ENCODE measurements at regions not wholly inside any gene's neighbourhood (a gene's known extent, or its start where the extent isn't known, plus 50 kb on each side); places are given as distances from the start of the nearest gene placed in this dataset.

DNA sequence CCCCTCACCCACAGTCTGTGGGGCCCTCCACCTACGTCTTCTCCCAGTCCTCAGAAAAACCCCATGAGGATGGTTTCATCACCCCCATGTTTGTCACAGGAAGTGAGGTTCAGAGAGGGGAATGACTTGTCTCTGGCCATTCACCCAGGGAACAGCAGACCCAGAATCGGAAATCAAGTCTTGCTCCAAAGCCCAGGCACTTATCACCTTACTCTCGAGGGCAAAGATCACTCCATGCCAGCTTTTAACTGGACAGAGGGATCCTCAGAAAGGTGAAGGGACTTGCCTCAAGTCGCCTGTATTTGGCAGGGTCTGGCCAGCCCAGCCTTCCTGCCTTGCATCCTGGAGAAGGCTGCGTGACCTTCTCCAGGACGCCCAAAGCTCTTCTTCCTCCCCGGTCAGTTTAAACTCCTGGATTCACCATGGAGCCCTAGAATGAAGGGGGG is 57.9 kb upstream of the SSBP3 start:
- TF ChIP-seq, protein P1, sequence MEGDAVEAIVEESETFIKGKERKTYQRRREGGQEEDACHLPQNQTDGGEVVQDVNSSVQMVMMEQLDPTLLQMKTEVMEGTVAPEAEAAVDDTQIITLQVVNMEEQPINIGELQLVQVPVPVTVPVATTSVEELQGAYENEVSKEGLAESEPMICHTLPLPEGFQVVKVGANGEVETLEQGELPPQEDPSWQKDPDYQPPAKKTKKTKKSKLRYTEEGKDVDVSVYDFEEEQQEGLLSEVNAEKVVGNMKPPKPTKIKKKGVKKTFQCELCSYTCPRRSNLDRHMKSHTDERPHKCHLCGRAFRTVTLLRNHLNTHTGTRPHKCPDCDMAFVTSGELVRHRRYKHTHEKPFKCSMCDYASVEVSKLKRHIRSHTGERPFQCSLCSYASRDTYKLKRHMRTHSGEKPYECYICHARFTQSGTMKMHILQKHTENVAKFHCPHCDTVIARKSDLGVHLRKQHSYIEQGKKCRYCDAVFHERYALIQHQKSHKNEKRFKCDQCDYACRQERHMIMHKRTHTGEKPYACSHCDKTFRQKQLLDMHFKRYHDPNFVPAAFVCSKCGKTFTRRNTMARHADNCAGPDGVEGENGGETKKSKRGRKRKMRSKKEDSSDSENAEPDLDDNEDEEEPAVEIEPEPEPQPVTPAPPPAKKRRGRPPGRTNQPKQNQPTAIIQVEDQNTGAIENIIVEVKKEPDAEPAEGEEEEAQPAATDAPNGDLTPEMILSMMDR (IDR thresholded peaks at IDR 0.05; ENCODE audit: insufficient read depth, low read depth, low read length), result no peak
- no peak for TF ChIP-seq EZH2 (IDR thresholded peaks at IDR 0.05; ENCODE audit: insufficient read depth, low read length)

Measured in astrocyte (in vitro differentiated cells and primary cell).